NCI-H82 treated with DMSO at 0.1 percent for 48 hours (cell line): ENCODE measurements at regions not wholly inside any gene's neighbourhood (a gene's known extent, or its start where the extent isn't known, plus 50 kb on each side); places are given as distances from the start of the nearest gene placed in this dataset.

ENCODE experiments used
- DNase-seq: peaks from one replicate; lab custom pipeline; 2025; ENCODE audit not compliant: unreplicated experiment; lab: John Stamatoyannopoulos, UW

DNA sequence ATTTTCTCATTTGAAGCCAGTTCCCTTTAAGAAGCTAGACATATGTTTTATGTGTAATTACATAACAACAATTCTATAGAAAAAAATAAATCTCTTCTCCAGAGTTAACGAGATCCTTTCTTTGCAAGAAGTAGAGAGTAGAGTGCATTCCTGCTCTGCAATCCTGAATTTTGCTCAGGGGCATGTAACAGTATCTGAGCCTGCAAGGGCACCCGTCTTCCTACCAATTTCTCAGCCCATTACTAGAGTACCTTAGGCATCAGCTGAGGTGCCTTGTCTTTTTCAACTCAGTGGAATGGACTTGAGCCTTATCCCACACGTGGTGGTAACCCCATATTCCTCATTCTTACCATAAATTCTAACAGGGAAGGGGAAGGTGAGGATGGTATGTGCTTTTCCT lies 205.9 kb downstream of the IKZF2 start:
- no peak for DNase-seq

DNA sequence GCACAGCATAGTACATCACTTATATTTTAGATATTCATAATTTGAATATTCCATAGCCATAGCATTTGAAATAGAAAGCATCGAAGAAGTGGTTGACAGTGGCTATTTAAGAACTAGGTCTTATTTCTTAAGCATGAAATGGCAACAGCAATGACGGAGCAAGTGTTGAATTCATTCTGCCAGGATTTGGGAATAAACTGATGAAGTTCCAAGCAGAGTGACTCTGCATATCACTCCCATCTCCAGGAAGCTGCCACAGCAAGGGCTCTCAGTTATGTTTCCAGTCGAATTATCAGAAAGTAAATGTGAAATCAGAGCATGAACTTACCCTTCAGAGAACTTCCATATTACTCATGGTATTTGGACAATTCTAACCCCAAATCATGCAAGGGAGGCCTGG lies 208.1 kb downstream of the IKZF2 start:
- no peak for DNase-seq

DNA sequence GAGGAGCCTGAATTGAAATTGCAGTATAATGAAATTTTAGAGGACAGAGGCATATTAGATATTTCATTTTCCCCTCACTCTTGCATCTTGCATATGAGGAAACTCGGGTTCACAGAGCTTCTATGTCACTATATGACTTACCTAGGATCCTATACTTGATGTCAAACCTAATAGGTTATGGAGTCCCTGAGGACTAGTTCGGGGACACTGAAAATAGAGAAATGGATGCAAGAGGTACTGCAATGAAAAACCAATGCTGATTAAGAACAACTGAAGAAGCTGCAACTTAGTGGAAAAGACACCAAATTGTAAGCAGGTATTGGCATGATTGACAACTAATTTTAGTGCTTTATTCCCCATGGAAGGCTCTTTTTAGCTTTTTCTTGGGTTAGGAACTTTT lies 210.1 kb downstream of the IKZF2 start:
- DNase-seq = no peak

DNA sequence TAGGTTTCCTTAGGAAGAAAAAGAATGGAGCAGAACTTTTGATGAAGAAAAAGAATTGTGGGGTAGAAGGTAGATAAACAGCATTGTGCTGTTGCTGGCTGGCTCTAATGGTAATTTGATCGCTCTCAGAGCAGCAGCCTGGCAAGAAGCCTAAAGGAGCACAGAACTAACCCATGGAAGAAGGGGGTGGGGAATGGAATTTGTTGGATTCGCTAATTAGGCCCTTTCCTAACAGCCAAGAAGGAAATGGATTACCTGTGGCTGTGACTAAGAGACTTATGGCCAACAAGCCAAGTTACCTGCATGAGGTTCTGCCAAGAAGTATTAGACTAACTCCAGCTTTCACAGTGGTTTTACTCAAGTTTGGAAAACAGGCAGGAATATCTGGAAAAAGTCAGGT lies 210.6 kb downstream of the IKZF2 start:
- peak; percentile 73 for DNase-seq

DNA sequence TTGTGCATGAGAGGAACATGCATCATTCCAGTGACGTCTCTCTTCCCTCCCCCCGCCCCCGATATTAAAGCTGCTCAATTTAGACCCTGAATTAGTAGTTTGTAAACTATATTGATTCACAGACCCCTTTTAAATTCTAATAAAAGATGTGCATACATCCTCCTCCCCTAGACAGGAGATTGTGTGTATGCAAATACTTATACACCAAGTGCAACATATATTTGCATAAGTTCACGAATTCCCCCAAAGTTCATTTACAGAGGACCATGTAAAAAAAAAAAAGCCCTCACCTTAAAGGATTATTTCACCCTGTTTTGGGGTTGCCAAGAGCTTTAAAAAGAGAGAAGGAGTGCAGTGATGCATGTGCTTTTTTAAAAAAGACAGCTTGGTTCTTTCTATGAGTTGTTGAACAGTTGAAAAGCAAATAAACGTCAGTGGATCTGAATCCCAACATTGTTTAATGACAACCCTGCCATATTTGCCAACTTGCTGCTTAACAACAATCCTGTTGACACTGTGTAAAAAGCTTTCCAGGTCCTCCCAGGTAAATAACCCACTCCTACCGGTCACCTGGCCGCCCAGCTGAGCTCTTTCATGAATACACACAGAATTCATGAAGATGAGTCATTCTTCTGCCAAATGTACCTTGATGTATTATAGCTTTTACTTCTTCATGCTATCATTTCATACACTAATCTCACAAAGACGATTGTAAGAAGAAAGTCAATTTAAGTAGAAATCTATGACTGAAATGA lies 211.5 kb downstream of the IKZF2 start:
- DNase-seq = no peak

DNA sequence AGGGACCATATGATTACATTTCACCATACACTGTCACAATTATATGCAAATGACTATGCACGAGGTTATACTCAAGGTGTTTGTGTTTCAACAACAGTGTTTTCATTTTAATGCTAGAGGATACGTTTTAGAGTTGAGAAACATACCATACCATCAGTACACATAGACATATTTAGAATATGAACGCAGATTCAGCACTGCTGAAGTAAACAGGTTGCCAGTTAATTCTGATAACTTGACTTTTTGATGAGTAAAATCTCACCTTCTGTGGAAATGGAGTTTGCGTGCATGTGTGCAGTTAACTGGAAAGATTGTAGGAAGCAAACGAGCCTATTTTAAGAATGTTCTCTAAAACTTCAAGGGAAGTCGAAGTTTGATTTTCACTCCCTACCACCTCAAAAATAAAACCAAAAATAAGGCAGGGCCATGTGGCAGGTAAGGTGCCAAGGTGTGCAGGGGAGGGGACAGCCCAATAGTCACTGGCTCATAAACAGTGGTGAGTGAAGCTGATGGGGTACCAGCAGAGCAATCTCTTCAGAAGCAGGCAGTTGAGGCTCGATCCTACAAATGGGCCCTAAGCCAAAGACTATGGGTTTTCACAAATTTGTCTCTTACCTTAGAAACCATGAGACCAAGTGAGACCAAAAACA lies 213.1 kb downstream of the IKZF2 start:
- no peak for DNase-seq

DNA sequence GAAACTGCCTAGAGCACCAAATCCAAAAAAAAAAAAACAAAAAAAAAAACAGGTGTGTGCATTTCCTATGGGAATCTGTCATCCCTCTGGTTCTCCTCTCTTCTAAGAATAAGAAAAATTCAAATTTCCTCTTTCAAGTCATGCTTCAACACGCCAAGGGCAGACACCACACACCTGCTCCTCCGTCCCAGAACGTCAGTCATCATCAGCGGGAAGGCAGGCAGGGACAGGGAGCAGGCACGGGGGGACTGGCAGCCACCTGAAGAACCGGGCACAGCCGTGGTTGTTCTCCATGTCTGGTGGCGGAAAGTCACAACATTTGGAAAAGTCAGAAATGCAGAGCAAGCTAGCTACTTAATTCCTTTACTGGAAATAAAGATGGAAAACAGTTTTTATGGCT lies 214.8 kb downstream of the IKZF2 start:
- no peak for DNase-seq

DNA sequence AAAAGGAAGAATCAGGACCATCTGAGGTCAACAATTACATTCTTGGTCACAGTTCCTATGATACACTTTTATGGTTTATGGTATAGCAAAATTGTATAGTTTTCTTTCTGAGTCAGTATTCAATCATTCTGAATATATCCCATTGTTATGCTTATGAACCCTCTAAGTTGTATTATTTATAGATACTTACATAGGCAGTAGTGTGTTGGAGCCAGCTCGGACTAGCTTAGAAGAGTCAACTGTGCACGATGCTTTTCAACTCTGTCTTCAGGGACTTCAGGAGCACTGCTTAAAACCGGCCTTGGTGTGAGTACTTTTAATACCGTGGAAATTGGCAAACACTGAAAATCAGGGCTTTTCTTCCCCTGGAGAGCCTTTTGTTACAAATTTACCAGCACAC lies 215.7 kb downstream of the IKZF2 start:
- DNase-seq = no peak

DNA sequence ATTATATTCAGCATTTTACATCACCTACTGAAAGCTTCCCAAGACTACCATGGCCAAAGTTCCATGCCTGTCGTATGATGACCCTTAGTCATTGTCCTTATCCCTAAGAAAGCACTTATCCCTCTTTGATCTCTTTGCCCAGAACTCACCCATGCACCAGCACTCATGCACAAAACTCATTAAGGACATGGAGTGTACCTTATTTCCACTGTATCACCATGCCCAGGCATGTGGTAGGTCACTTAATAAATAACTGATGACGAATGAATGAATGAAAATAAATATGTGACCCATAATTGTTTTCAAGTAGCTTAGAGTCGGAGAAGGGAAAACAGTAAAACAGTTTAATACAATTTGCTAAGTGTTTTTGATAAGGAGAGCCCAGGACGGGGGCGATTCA lies 220.1 kb downstream of the IKZF2 start:
- DNase-seq = no peak

DNA sequence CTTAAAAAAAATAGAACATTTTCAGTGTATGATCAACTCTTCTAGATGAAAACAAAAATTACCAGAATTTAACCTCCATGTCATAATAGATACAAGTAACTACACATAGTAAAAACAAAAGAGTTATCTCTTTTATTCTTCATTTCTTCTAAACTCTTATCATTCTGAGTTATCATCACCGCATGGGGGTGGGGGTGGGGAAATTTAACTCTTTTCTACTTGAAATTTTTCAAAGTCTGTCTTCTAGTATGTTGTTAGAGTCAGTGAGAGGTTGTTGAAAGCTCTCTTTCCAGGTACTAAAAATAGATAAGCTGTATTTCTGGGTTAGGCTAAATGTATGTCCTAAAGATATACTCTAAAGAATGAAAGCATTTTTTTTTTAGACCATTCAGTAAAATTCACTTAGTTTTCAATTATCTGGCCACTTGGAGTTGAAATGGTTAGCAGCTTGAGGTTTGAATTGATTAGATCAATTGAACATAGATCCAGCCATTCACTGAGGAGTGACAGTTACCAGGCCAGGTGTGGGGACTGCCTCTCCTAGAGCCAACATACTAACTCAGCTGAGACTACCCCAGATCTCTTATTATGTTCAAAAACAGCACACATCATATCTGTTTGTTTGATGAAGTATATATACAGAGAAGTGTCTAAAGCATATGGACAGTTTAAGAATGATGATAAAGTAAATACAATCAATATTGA lies 220.7 kb downstream of the IKZF2 start:
- DNase-seq = no peak

DNA sequence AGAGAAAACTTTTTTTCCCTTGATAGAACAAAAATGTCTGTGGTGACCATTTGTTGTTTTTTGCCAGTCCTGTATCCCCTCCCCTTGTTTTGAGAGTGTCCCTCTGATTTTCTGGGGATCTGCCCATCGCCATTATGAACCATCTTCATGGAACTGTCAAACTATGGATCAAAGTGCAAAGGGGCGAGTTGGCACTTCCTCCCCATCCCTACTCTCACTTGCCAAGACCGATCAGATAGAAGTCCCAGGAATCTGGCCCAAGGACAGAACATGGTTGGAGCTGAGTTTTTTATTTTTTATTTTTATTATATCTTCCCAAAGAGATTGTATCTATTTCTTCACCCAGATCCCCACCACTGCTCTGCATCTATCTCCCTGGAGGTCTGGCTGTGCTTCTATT lies 221.4 kb downstream of the IKZF2 start:
- DNase-seq = no peak

DNA sequence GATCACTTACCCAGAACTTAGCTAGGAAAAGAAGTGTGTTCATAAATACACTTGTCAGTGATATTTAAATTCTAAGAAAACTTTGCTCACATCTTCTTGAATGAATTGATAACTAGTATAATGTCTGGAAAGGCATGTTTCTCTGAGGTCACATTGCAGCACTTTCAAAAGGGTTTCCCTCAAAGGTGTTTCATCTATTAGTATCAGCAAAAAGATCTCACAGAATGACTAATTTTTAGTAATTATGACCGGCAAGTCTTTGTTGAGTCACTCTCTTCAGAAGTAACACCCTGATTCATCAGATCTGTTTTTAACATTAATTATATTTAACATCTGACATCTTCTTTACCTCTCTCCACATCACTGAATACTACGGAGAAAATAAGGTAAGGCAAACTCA lies 222.3 kb downstream of the IKZF2 start:
- no peak for DNase-seq

DNA sequence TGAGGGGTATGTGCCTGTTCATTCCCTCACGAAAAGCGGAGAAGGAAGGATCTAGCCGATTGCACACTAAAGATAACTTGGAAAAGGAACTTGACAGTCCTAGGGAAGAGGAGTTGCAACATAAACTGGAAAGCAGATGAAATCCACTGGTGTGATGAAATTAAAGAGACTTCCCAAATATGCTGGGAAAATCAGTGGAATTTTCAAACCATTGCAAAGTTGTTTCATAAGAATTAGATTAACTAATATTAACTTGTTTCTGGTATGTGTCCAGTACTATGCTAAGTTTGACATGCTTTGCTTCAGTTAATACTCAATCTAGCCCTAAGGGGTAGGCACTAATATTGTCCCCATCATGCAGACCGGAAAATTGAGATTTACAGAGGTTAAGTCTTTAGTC lies 222.7 kb downstream of the IKZF2 start:
- no peak for DNase-seq

DNA sequence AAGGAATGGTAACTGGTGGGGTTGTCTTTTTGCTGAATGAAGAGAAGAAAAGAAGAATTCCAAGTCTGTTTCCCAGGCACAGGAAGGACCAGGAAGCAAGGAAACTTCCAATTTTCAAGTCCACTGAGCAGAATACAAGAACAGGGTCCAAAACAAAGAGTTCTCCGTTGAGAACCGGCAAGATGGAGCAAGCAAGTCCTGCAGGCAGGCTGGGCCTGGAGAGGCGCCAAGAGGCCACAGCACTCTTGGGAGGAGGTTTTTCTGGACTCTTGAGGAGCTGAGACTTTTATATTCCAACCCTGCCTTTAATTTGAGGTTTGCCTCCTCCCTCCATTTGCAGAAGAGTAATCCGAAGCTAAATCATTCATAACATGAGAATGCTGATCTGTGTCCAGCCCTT lies 224.5 kb downstream of the IKZF2 start:
- no peak for DNase-seq

DNA sequence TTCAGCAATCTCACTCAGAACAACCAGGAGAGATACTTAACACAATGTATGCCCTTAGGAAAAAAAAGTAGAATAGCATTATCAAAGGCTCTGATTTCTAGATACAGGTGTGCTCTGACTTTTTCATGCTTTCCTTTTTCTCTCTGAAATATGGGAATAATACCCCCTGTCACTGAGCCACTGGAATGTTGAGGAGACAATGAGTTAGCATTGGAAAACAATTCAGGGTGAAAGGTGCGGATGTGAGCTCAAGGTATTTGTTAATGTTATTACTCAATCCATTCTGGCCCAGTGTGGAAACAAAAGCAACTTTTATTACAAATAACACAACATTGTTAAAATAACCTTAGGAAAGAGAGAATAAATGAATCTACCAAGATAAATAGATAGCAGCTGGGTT lies 228.0 kb downstream of the IKZF2 start:
- DNase-seq = no peak

DNA sequence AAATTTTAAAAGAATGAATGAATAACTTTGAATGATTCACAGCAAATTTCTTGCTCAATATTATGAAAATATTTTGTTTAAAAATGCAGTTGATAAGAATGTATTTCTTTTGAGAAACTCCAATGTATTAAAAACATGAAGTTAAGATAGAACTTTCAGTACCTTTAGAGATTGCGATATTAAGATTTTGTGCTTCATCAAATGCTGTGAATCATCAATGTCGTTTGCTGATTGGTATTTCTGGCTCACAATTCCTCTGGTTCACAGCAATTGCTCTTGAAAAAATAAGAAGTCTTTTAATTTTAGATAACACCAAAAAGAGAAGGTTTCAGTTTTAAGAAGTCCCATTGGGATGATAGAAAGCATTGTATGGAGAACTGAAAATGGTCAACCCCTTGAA lies 228.7 kb downstream of the IKZF2 start:
- no peak for DNase-seq

DNA sequence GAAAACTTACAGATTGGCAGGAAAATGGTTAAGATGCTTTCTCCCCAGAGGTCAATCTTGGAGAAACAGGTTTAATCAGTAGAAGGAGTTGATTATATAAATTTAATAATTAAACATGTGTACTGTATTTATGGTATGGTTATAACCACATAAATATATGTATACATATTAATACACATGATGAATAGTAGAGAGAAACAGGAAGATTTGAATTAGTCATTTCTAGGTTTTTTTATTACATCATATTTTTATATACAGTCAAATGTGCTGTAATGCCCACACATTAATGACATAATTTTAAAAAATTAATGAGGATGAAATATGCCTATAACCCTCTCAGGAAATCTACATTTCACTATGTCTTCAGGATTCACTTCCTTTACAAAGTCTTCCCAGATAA lies 229.7 kb downstream of the IKZF2 start:
- DNase-seq = no peak

DNA sequence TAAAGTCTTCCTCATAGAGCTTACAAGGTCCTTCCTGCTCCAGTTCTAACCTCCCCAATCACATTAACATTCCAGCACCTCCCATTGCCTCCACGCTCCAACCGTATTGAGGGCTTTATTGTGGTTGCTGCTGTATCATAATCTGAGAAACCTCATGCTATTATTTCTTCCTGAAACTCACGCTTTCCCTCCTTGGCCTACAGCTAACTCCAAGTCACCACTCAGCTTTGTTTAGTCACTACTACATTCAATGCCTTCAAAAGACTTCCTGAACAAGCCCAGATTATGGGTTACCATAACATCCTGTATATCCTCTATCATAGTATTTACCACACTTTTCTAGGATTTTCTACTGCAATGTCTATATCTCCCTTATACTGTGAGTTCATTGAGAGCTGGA lies 230.4 kb downstream of the IKZF2 start:
- no peak for DNase-seq

DNA sequence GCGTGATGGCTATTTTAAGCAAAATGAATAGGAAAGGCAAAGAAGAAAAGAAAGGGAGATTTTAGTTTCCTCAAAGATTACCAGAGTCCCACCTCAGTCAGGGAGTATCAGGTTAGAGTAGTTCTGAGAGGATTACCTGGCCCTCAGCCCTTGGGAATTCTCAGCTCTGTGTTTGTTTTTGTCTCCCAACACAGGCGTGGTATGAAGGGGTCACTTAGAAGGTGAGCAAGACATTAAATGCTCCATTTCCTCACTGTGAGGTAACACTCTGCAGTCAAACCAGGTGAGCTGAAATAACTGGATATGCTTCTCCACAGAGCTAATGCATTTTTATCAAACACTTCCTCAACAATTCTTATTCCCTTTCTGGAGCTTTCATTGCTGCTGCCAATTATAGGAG lies 232.2 kb downstream of the IKZF2 start:
- DNase-seq = no peak

DNA sequence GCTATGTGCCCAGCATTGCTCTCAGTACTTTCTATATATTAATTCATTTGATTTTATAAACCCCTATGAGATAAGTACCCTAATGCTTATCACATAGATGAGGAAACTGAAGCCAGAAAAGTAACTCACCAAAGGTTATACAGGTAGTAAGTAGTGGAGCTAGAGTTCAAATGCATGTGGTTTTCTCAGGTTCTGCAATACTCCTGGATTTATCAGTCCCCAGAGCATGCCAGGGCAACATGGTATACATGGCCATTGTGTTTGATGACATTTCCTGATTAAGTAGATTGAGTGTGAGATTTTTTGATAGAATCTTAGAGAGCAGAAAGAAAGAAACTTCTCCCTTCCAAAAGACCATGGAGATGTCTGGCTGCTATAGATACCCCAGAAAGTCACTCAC lies 233.1 kb downstream of the IKZF2 start:
- no peak for DNase-seq

DNA sequence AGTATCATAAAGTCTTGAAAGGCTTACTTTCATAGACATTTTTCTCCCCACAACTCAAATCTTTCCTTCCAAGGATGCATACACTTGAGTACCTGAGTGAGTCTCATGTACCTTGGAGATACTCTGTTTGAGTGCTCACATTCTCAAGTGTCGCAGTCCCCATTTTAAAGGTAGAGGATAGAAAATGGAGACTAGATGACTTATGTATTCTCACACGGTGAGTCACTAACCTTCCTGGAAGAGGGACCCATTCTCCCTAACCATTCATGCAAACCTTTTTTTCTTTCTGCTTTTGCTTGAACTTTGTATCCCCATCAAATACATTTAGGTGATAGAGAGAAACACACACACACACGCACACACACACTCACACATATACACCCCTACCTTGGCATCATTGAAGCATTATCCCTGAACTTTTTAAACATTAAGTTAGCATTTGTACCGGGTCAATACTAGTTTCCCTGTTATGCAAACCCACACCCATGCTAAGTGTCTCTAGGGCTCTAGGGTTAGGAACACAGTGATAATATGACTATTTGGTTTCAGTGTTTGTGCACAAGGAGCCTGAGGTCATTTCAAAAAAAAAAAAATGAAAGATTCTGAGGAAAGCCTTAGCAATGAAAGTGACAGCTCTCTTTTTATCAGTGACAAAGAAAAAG lies 236.2 kb downstream of the IKZF2 start:
- DNase-seq = no peak

DNA sequence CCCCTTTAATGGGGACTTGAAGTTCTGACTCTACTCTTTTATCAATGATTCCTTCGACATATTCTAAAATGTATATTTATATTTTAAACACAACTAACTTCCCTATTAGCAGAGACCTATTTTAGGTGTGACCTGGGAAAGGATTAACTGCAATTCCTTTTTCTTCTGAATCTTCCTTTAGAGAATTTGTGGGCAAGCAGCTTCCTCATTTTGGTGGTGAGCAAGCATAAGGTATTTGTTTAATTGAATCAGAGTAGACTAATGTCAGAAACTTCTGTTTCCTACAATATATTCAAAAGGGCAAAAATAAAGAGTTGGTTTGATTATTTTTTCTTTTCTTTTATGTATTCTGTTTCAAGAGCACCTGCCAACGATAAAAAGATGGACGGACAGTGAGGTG lies 237.0 kb downstream of the IKZF2 start:
- DNase-seq = no peak
